Activated CD8-positive, alpha-beta T cell treated with anti-CD3 and anti-CD28 coated beads for 36 hours (primary cell): ENCODE measurements at regions not wholly inside any gene's neighbourhood (a gene's known extent, or its start where the extent isn't known, plus 50 kb on each side); places are given as distances from the start of the nearest gene placed in this dataset.
"Not testable (repeated sequence)": the region's sequence is repeated elsewhere in the genome, so short reads cannot be mapped to it uniquely, and the experiment has no call there.

Source experiments
- ATAC-seq: fragments of 200-7000 bp; cut with Tn5 transposase; one replicate; pipeline ENCODE4 v1.10.0; 2021; ENCODE audit warnings: mild to moderate bottlenecking, moderate library complexity
- CTCF ChIA-PET: fragments of 350-600 bp; sonication (Branson Sonifier 250); formaldehyde crosslinking; loops from one replicate; lab custom pipeline; 2021; ENCODE audit warnings: antibody characterized with exemption; lab: Charles Lee
- POLR2A ChIA-PET: fragments of 350-600 bp; sonication (Branson Sonifier 250); formaldehyde crosslinking; loops from one replicate; lab custom pipeline; 2021; ENCODE audit warnings: antibody characterized with exemption; lab: Charles Lee
- DNase-seq: peaks from one replicate; pipeline ENCODE4 v3.0.0-alpha.2; 2020
- H3K27ac Mint-ChIP-seq: one replicate; pipeline ENCODE4 v1.8.0; 2021; ENCODE audit warnings: mild to moderate bottlenecking, mixed read lengths
- H3K27me3 Mint-ChIP-seq: one replicate; pipeline ENCODE4 v1.8.0; 2021; ENCODE audit warnings: mixed read lengths
- H3K36me3 Mint-ChIP-seq: one replicate; pipeline ENCODE4 v1.8.0; 2021; ENCODE audit warnings: low read depth, mixed read lengths
- H3K4me1 Mint-ChIP-seq: one replicate; pipeline ENCODE4 v1.8.0; 2021; ENCODE audit warnings: low read depth, mixed read lengths
- H3K4me3 Mint-ChIP-seq: one replicate; pipeline ENCODE4 v1.8.0; 2021; ENCODE audit warnings: mild to moderate bottlenecking, moderate library complexity, mixed read lengths
- H3K9me3 Mint-ChIP-seq: one replicate; pipeline ENCODE4 v1.8.0; 2021; ENCODE audit warnings: mixed read lengths
- intact Hi-C: fragments of 100-400 bp; cut with micrococcal nuclease; formaldehyde crosslinking; loops from one replicate; pipeline ENCODE4 v1.10.0; 2022
- TF ChIP-seq, protein P1 (sequence below): fragments of 200-600 bp; IDR thresholded peaks from one replicate; pipeline ENCODE4 v1.8.0; 2022; ENCODE audit warnings: antibody characterized with exemption, mild to moderate bottlenecking

DNA sequence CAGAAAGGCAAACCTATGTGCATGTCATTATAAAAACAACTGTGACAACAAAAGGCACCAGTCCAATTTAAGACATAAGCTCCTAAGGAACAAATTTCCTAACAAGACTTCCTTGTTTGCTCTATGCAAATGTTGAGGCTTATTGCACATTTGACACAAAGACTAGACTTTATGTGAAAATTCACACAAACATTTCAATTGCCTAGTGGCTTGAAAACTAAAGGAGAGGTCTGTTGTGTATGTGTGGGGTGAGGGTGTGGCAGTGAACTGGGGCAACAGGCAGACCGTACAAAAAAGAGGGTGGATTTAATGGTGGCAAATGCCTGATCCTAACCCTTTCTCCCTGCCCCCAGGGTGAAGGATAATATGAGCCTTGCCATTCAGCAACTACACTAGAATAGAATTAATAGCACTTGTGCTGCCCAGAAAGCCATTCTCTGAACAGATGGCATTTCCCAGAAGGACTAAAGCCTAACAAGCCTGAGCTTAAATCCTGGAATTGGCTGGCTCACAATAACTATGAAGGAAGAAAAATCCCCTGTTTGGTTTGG is 73.9 kb downstream of the GLUL start:
- no peaks in the 10 kb centered on the region for H3K36me3 Mint-ChIP-seq
- DNase-seq (no peak), ATAC-seq (no peak)
- H3K27ac Mint-ChIP-seq = no peak overlapping the region
- no peak overlapping the region for H3K4me3 Mint-ChIP-seq
- H3K9me3 Mint-ChIP-seq = no peaks in the 10 kb centered on the region
- intact Hi-C loops = no loop called here
- TF ChIP-seq, protein P1, sequence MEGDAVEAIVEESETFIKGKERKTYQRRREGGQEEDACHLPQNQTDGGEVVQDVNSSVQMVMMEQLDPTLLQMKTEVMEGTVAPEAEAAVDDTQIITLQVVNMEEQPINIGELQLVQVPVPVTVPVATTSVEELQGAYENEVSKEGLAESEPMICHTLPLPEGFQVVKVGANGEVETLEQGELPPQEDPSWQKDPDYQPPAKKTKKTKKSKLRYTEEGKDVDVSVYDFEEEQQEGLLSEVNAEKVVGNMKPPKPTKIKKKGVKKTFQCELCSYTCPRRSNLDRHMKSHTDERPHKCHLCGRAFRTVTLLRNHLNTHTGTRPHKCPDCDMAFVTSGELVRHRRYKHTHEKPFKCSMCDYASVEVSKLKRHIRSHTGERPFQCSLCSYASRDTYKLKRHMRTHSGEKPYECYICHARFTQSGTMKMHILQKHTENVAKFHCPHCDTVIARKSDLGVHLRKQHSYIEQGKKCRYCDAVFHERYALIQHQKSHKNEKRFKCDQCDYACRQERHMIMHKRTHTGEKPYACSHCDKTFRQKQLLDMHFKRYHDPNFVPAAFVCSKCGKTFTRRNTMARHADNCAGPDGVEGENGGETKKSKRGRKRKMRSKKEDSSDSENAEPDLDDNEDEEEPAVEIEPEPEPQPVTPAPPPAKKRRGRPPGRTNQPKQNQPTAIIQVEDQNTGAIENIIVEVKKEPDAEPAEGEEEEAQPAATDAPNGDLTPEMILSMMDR = no peak
- H3K4me1 Mint-ChIP-seq = no peaks in the 10 kb centered on the region
- H3K27me3 Mint-ChIP-seq = no peaks in the 10 kb centered on the region
- ChIA-PET POLR2A (no interaction called here), CTCF (no interaction called here)

DNA sequence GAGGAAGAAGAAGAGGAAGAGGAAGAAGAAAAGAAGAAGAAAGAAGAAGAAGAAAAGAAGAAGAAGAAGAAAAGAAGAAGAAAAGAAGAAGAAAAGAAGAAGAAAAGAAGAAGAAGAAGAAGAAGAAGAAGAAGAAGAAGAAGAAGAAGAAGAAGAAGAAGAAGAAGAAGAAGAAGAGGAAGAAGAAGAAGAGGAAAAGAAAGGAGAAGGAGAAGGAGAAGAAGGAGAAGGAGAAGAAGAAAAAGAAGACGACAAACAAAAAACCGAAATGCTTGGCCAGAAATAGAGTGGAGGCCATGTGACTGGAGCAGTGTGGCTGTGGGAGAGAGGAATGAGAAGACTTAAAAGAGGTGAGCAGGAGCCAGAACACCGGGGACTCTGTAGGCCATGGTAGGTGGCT is 75.1 kb downstream of the GLUL start:
- intact Hi-C loops, H3K9me3 Mint-ChIP-seq, ATAC-seq, H3K27me3 Mint-ChIP-seq, DNase-seq, H3K27ac Mint-ChIP-seq, H3K4me1 Mint-ChIP-seq, POLR2A ChIA-PET, H3K36me3 Mint-ChIP-seq, H3K4me3 Mint-ChIP-seq, CTCF ChIA-PET: not testable (repeated sequence)

DNA sequence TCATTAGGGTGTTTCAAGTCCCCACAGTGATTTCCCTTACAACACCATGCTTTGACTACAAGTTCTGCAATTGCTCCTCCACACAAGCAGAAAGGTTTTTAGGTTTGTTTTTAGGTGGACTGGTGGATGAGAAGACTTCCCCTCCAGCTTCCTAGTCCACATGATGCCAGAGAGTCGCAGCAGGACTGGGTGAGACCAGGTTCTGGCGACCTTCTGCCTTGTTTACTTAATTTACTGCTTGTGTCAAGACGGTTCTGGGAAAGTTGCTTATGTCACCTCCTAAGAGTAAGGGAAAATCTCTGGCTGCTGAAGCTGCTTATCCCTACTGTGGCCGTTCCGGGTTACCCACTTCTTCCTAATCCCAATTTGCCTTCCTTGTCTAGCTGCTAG is 76.4 kb downstream of the GLUL start:
- ChIA-PET CTCF (interaction anchor here (0.7 to 0.9 kb wide), 2 partner anchors 10 to 171 kb away, joined by 3 read pairs; no protein-coding TSS in a partner anchor), POLR2A (interaction anchor here (0.7 kb wide), 1 partner anchor 61 kb away, joined by 3 read pairs; no protein-coding TSS in a partner anchor)
- Mint-ChIP-seq H3K9me3 (no peaks in the 10 kb centered on the region), H3K4me3 (no peak overlapping the region), H3K36me3 (no peaks in the 10 kb centered on the region), H3K4me1 (no peaks in the 10 kb centered on the region), H3K27ac (no peak overlapping the region), H3K27me3 (no peaks in the 10 kb centered on the region)
- intact Hi-C loops = no loop called here
- TF ChIP-seq, protein P1 = no peak
- no peak for DNase-seq
- no peak for ATAC-seq

DNA sequence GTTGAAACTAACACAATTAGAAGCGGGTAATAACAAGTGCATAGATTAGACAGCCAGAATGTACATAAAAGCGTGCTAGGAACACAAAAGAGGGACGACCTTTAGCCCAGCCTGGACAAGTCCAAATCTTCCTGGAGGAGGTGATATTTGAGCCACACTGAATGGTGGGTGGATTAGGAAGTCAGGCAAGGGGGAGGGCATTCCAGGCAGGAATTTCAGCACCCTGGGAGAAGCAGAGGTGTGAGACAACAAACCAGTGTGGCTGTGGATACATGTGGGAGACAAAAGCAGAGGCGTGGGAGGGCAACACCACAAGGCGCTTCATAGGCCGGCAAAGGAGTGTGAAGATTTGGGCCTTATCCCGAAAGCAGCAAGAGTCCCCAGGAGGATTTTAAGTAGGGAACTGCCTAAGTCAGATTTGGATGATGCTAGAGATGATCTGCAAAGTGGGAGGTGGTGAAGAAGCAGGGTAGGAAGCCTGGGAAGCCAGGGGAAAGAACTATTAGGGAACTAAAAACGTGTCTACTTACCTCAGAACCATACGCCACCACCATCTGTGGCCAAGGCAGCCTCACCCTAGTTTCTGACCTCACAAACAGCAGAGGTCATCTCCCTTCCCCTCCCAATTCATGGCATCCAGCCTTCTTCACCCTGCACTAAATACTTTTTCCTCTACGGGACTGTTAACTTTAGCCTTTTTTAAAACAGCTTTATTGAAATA is 81.8 kb downstream of the GLUL start:
- intact Hi-C loops = no loop called here
- TF ChIP-seq, protein P1 = no peak
- DNase-seq (no peak), ATAC-seq (no peak)
- no peaks in the 10 kb centered on the region for H3K36me3 Mint-ChIP-seq
- no peaks in the 10 kb centered on the region for H3K27me3 Mint-ChIP-seq
- ChIA-PET POLR2A (no interaction called here), CTCF (no interaction called here)
- no peaks in the 10 kb centered on the region for H3K9me3 Mint-ChIP-seq
- H3K27ac Mint-ChIP-seq = no peak overlapping the region
- H3K4me1 Mint-ChIP-seq = no peaks in the 10 kb centered on the region
- H3K4me3 Mint-ChIP-seq = no peak overlapping the region

DNA sequence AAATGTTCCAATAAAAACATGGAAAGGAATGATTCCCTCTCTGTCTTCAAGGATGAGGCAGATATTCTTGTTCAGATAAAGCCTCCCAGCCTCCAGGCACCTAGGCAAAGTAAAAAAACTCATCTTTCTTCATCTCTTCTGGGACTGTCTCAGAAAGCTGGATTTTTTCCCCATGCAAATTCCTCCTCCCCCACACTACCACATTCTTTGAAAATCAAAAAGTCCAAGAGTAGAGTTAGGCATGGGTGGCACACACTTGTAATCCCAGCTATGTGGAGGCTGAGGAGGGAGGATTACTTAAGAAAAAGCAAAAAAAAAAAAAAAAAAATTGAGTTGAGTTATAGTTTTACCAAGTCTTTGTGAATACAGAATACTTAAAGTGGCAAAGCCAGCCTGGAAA is 82.8 kb downstream of the GLUL start:
- DNase-seq = no peak
- Mint-ChIP-seq H3K4me1 (peaks cover 2% of the 10 kb centered on the region), H3K36me3 (no peaks in the 10 kb centered on the region), H3K27me3 (no peaks in the 10 kb centered on the region), H3K9me3 (no peaks in the 10 kb centered on the region), H3K27ac (no peak overlapping the region), H3K4me3 (no peak overlapping the region)
- TF ChIP-seq, protein P1 = no peak
- intact Hi-C loops = no loop called here
- ChIA-PET POLR2A (no interaction called here), CTCF (no interaction called here)
- no peak for ATAC-seq

DNA sequence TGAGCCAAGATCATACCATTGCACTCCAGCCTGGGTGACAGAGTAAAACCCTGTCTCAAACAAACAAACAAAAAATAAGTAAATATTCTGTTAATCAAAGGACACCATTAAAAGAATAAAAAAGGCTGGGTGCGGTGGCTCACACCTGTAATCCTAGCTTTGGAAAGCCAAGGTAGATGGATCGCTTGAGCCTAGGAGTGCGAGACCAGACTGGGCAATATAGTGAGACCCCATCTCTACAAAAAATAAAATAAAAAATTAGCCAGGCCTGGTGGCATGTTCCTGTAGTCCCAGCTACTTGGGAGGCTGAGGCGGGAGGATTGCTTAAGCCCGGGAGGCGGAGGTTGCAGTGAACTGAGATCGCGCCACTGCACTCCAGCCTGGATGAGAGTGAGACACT is 84.1 kb downstream of the GLUL start:
- H3K27ac Mint-ChIP-seq, DNase-seq, CTCF ChIA-PET, ATAC-seq, H3K4me1 Mint-ChIP-seq, H3K9me3 Mint-ChIP-seq, H3K36me3 Mint-ChIP-seq, intact Hi-C loops, H3K27me3 Mint-ChIP-seq, POLR2A ChIA-PET, H3K4me3 Mint-ChIP-seq: not testable (repeated sequence)
